Osteoblast (primary cell): ENCODE measurements at regions not wholly inside any gene's neighbourhood (a gene's known extent, or its start where the extent isn't known, plus 50 kb on each side); places are given as distances from the start of the nearest gene placed in this dataset.

ENCODE experiments used
- DNase-seq: peaks from one replicate; pipeline ENCODE4 v3.0.0; 2011; ENCODE audit warnings: low spot score, mixed read lengths; ENCODE audit not compliant: insufficient read length; ENCODE audit errors: missing footprints
- H2AFZ ChIP-seq: 2 replicates; pipeline ENCODE4 v1.6.0; 2011; ENCODE audit warnings: mild to moderate bottlenecking, low read length
- H3K27ac ChIP-seq: 2 replicates; pipeline ENCODE4 v1.5.1; 2011; ENCODE audit warnings: mild to moderate bottlenecking, low read depth, low read length, moderate library complexity
- H3K27me3 ChIP-seq: 2 replicates; pipeline ENCODE4 v1.6.0; 2012; ENCODE audit warnings: mild to moderate bottlenecking, control low read depth, inconsistent platforms, low read length, moderate library complexity; ENCODE audit not compliant: insufficient read depth
- H3K36me3 ChIP-seq: 2 replicates; pipeline ENCODE4 v1.5.1; 2011; ENCODE audit warnings: mild to moderate bottlenecking, low read length, control low read depth, moderate library complexity; ENCODE audit not compliant: insufficient read depth
- H3K4me1 ChIP-seq: 2 replicates; pipeline ENCODE4 v1.5.1; 2011; ENCODE audit warnings: mild to moderate bottlenecking, low read length, control low read depth, moderate library complexity; ENCODE audit not compliant: insufficient read depth
- H3K4me2 ChIP-seq: 2 replicates; pipeline ENCODE4 v1.6.0; 2011; ENCODE audit warnings: mild to moderate bottlenecking, low read length; ENCODE audit not compliant: insufficient read depth
- H3K4me3 ChIP-seq: fragments of 200-600 bp; sonication (generic); 3 replicates; pipeline ENCODE4 v1.5.1; 2012; ENCODE audit warnings: mild to moderate bottlenecking, low read length, inconsistent platforms; ENCODE audit not compliant: insufficient read depth
- H3K79me2 ChIP-seq: 2 replicates; pipeline ENCODE4 v1.6.0; 2012; ENCODE audit warnings: mild to moderate bottlenecking, low read length, control low read depth, inconsistent platforms; ENCODE audit not compliant: insufficient read depth
- H3K9me3 ChIP-seq: 2 replicates; pipeline ENCODE4 v1.5.1; 2011; ENCODE audit warnings: low read depth, low read length, control low read depth
- H4K20me1 ChIP-seq: 2 replicates; pipeline ENCODE4 v1.6.0; 2012; ENCODE audit warnings: mild to moderate bottlenecking, low read length, control low read depth; ENCODE audit not compliant: insufficient read depth
- CTCF ChIP-seq: IDR thresholded peaks from 2 replicates; pipeline ENCODE4 v1.5.1; 2011; ENCODE audit warnings: mild to moderate bottlenecking, low read depth, low read length, moderate library complexity; ENCODE audit errors: extremely low read depth

GRCh38 chr12:28887461-28887990 lies 261.6 kb upstream of the FAR2 start:
- DNase-seq = no peak
- Histone ChIP-seq H3K4me3 (no peak overlapping the region), H3K27me3 (no peaks in the 10 kb centered on the region), H3K9me3 (no peaks in the 10 kb centered on the region), H3K4me2 (no peak overlapping the region), H2AFZ (no peak overlapping the region), H3K4me1 (no peaks in the 10 kb centered on the region), H3K79me2 (no peaks in the 10 kb centered on the region), H3K27ac (no peak overlapping the region), H3K36me3 (no peaks in the 10 kb centered on the region), H4K20me1 (no peaks in the 10 kb centered on the region)
- TF ChIP-seq CTCF = no peak

DNA sequence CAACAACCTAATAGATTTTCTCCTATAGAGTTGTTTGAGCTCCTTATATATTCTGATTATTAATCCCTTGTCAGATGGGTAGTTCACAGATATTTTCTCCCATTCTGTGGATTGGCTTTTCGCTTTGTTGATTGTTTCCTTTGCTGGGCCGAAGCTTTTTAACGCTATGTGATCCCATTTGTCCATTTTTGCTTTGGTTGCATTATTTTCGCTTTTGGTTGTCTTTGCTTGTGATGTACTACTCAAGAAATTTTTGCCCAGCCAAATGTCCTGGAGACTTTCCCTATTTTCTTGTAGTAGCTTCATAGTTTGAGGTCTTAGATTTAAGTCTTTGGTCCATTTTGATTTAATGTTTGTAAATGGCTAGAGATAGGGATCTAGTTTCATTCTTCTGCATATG lies 258.4 kb upstream of the FAR2 start:
- no peak for TF ChIP-seq CTCF
- H4K20me1 ChIP-seq = no peaks in the 10 kb centered on the region
- no peak overlapping the region for H2AFZ ChIP-seq
- H3K4me1 ChIP-seq = no peaks in the 10 kb centered on the region
- no peaks in the 10 kb centered on the region for H3K27me3 ChIP-seq
- no peak overlapping the region for H3K4me2 ChIP-seq
- no peak for DNase-seq
- no peaks in the 10 kb centered on the region for H3K9me3 ChIP-seq
- no peaks in the 10 kb centered on the region for H3K36me3 ChIP-seq
- no peak overlapping the region for H3K4me3 ChIP-seq
- H3K27ac ChIP-seq = no peak overlapping the region
- no peaks in the 10 kb centered on the region for H3K79me2 ChIP-seq

DNA sequence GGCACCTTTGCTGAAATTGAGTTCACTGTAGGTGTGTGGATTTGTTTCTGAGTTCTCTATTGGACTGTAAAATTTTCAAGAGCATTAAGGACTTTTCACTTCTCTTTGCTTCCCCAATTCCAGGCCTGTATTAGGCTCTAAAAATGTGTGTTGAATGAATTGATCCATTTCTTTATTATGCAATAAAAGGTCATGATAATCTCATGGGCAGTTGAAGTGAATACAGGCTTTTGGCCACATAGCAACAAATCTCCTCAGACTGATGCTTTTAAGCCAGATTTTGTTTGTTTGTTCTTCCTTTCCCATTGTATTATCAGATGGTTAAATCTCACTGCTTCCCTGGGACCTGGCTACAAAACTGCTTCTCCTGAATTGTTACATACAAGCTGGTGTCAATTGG lies 258.0 kb upstream of the FAR2 start:
- no peak for DNase-seq
- H3K36me3 ChIP-seq = no peaks in the 10 kb centered on the region
- no peaks in the 10 kb centered on the region for H3K9me3 ChIP-seq
- no peak for TF ChIP-seq CTCF
- no peak overlapping the region for H3K4me3 ChIP-seq
- no peaks in the 10 kb centered on the region for H3K27me3 ChIP-seq
- H3K79me2 ChIP-seq = no peaks in the 10 kb centered on the region
- no peaks in the 10 kb centered on the region for H4K20me1 ChIP-seq
- H2AFZ ChIP-seq = no peak overlapping the region
- no peak overlapping the region for H3K27ac ChIP-seq
- H3K4me1 ChIP-seq = no peaks in the 10 kb centered on the region
- no peak overlapping the region for H3K4me2 ChIP-seq

GRCh38 chr12:28893365-28893764 lies 255.7 kb upstream of the FAR2 start:
- Histone ChIP-seq H3K79me2 (no peaks in the 10 kb centered on the region), H4K20me1 (no peaks in the 10 kb centered on the region), H3K4me1 (no peaks in the 10 kb centered on the region), H3K4me3 (no peak overlapping the region), H3K27me3 (no peaks in the 10 kb centered on the region), H3K4me2 (no peak overlapping the region), H3K36me3 (no peaks in the 10 kb centered on the region), H2AFZ (no peak overlapping the region), H3K9me3 (no peaks in the 10 kb centered on the region), H3K27ac (no peak overlapping the region)
- peak; percentile 30 for DNase-seq
- TF ChIP-seq CTCF = no peak
